Thoracic aorta (tissue), 2 donors: ENCODE measurements at regions not wholly inside any gene's neighbourhood (a gene's known extent, or its start where the extent isn't known, plus 50 kb on each side); places are given as distances from the start of the nearest gene placed in this dataset.

Experiments
- ATAC-seq: fragments of 150-250 bp; one replicate; pipeline ENCODE4 v1.8.0; 2017; ENCODE audit warnings: low read depth; ENCODE audit not compliant: insufficient number of reproducible peaks, low FRiP score
- DNase-seq: peaks from one replicate; pipeline ENCODE4 v3.0.0-alpha.2; 2020; ENCODE audit warnings: low spot score
- H3K27ac ChIP-seq, 2 donors: fragments of 200-600 bp; sonication (generic); 1 replicate in 1 of 2; 2 replicates in 1 of 2; pipeline ENCODE4 v1.5.1; 2016; ENCODE audit warnings: mild to moderate bottlenecking in 2 of 2, moderate library complexity in 2 of 2
- H3K27me3 ChIP-seq: fragments of 200-600 bp; sonication (generic); replicated peaks from 2 replicates; pipeline ENCODE4 v1.6.0; 2016; ENCODE audit warnings: mild to moderate bottlenecking; ENCODE audit not compliant: insufficient read depth
- H3K36me3 ChIP-seq: fragments of 200-600 bp; sonication (generic); one replicate; pipeline ENCODE4 v1.5.1; 2016
- H3K4me1 ChIP-seq, 2 donors: fragments of 200-600 bp; sonication (generic); 1 replicate in 1 of 2; 2 replicates in 1 of 2; pipeline versions ENCODE4 v1.5.1 to v1.6.0; 2016; ENCODE audit warnings: low read depth in 2 of 2, mild to moderate bottlenecking in 1 of 2; ENCODE audit not compliant: control insufficient read depth in 1 of 2
- H3K4me3 ChIP-seq: fragments of 200-600 bp; sonication (generic); 2 replicates; pipeline ENCODE4 v1.5.1; 2016; ENCODE audit warnings: mild to moderate bottlenecking
- H3K9me3 ChIP-seq: fragments of 200-600 bp; sonication (generic); 2 replicates; pipeline ENCODE4 v1.5.1; 2016
- TF ChIP-seq, protein P1 (sequence below): fragments of 200-600 bp; sonication (generic); IDR thresholded peaks from one replicate; pipeline ENCODE4 v1.5.1; 2019; ENCODE audit warnings: antibody characterized with exemption

DNA sequence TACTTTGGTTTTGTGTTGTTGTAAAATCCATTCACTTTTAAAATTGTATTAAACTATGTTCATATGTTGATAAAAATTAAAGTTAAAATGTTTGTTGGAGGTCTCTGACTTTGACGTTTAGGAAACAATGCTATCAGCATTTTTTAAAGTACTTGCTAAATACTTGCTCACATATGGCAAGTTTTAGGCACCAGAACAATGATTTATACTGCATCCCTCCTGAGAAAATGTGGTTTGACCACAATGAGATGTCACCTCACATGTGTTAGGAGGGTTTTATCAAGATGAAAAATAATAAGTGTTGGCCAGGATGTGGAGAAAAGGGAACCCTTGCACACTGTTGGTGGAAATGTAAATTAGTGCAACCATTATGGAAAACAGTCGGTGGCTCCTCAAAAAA lies 180.8 kb downstream of the HSD17B3 start:
- TF ChIP-seq, protein P1, sequence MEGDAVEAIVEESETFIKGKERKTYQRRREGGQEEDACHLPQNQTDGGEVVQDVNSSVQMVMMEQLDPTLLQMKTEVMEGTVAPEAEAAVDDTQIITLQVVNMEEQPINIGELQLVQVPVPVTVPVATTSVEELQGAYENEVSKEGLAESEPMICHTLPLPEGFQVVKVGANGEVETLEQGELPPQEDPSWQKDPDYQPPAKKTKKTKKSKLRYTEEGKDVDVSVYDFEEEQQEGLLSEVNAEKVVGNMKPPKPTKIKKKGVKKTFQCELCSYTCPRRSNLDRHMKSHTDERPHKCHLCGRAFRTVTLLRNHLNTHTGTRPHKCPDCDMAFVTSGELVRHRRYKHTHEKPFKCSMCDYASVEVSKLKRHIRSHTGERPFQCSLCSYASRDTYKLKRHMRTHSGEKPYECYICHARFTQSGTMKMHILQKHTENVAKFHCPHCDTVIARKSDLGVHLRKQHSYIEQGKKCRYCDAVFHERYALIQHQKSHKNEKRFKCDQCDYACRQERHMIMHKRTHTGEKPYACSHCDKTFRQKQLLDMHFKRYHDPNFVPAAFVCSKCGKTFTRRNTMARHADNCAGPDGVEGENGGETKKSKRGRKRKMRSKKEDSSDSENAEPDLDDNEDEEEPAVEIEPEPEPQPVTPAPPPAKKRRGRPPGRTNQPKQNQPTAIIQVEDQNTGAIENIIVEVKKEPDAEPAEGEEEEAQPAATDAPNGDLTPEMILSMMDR = no peak
- H3K4me3 ChIP-seq = no peak overlapping the region
- H3K4me1 ChIP-seq = peaks cover 0 to 29% of the 10 kb centered on the region in 2 donors
- H3K36me3 ChIP-seq = no peaks in the 10 kb centered on the region
- H3K9me3 ChIP-seq = no peaks in the 10 kb centered on the region
- no peak overlapping the region for H3K27ac ChIP-seq
- DNase-seq (no peak), ATAC-seq (no peak)
- no peaks in the 10 kb centered on the region for H3K27me3 ChIP-seq

DNA sequence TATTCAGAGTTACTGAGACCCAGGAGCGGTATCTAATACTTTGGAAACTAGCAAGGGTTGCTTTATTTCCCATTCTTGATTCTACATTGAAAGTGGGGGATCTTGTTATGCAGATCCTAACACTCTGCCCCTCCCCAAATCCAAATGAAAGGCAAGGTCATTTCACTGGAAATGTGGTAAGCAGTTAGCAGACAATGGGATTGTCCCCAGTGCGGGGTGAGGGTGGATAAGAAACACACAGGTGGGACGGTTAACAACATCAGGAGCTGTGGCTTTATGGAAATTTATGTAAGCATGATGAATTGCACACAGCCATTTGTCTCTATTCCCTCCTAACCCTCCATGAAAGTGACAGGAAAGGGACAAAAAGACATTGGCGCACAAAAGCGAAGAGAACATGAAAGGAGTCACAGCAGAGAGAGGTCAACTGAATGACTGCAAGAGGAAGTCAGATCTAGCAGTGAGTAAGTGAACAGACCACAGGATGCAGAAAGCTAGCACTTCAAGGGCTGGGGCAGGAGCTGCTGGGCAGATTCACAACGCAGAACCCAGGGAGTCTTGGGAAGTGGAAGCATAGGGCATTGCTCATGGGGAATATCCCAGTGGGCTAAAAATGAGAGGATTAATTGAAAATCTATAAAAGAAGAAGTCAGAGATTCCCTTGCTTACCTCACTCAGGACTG lies 184.4 kb downstream of the HSD17B3 start:
- Histone ChIP-seq H3K4me3 (no peak overlapping the region), H3K36me3 (no peaks in the 10 kb centered on the region), H3K27me3 (no peaks in the 10 kb centered on the region), H3K27ac (no peak overlapping the region), H3K4me1 (peaks cover 0 to 14% of the 10 kb centered on the region in 2 donors), H3K9me3 (no peaks in the 10 kb centered on the region)
- no peak for ATAC-seq
- DNase-seq = no peak
- TF ChIP-seq, protein P1 = no peak

DNA sequence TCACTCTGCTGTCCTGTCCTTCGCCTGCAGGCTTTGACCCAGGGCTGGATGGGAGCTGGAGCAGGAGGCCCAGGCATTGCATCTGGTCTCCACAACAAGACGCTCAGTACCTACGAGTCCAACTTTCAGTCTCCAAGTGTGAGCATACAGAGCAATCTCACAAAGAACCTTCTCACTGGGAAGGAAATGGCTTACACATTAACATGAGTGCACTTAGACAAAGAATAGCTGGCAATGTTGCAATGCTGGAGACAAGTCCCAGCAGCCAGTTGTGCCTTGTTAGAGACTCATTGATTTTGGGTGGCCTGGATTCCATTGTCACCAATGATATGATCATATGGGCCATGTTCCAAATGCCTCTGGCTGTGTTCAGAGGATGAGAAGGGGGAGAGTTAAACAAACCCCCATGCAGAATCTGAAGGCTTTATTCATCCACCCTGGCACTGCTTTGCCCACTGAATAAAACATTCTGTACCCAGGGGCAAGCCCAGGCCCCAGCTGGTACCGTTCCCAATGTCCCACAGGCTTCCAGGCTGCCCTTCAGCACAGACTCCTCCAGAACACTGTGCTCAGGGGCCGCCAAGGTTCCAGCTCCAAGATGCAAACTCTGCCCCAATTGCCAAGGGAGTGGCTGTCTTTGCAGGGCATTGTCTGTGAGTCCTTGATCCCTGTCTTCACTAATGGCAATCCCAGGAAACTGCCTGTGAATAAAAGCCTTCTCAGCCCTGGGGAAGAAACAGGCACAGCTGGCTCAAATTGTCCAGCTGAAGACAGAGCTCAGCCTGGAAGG lies 185.5 kb downstream of the HSD17B3 start:
- Histone ChIP-seq H3K4me3 (no peak overlapping the region), H3K36me3 (no peaks in the 10 kb centered on the region), H3K4me1 (peaks cover 0 to 7% of the 10 kb centered on the region in 2 donors), H3K27ac (no peak overlapping the region), H3K9me3 (no peaks in the 10 kb centered on the region), H3K27me3 (no peaks in the 10 kb centered on the region)
- TF ChIP-seq, protein P1 = no peak
- ATAC-seq = no peak
- DNase-seq = no peak

DNA sequence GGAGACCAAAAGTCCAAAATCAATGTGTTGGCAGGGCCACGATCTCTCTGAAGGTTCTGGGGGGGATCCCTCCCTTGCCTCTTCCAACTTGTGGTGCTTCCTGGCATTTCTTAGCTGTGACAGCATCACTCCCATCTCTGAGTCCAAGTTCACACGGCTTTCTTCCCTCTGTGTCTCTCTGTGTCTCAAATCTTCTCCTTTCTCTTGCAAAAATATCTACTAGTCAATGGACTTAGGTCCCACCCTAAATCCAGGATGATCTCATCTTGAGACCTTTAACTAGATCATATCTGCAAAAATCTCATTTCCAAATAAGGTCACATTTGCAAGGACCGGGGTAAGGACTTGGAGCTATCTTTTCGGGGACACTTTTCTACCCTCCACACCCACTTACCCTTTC lies 186.1 kb downstream of the HSD17B3 start:
- TF ChIP-seq, protein P1 = no peak
- H3K27ac ChIP-seq = no peak overlapping the region
- H3K4me1 ChIP-seq = peaks cover 0 to 7% of the 10 kb centered on the region in 2 donors
- ATAC-seq (no peak), DNase-seq (no peak)
- no peaks in the 10 kb centered on the region for H3K9me3 ChIP-seq
- H3K36me3 ChIP-seq = no peaks in the 10 kb centered on the region
- H3K27me3 ChIP-seq = no peaks in the 10 kb centered on the region
- no peak overlapping the region for H3K4me3 ChIP-seq

DNA sequence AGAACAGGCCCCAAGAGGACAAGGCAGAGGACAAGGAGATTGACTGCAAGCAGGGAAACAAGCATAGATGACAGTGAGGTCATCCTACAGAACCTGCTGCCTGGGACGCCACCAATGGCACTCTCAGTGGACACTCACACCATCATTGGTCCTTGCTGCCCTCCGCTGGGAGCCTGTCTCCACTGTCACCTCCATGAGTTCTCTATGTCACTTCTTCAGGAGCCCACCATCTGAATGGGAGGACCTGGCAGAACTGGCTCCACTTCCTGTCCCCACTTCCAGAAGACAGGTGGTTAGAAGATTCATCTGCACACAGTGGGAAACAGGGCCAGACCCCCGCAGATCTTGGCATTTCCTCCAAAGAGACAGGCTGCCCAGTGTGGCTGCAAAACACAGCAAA lies 188.9 kb downstream of the HSD17B3 start:
- peaks cover 0 to 7% of the 10 kb centered on the region in 2 donors for H3K4me1 ChIP-seq
- no peak overlapping the region for H3K4me3 ChIP-seq
- ATAC-seq = no peak
- H3K36me3 ChIP-seq = no peaks in the 10 kb centered on the region
- DNase-seq = no peak
- no peaks in the 10 kb centered on the region for H3K9me3 ChIP-seq
- no peak overlapping the region for H3K27ac ChIP-seq
- no peaks in the 10 kb centered on the region for H3K27me3 ChIP-seq
- TF ChIP-seq, protein P1 = no peak
